ENCODE measurements at regions not wholly inside any gene's neighbourhood (a gene's known extent, or its start where the extent isn't known, plus 50 kb on each side); places are given as distances from the start of the nearest gene placed in this dataset.
"Not testable (repeated sequence)": the region's sequence is repeated elsewhere in the genome, so short reads cannot be mapped to it uniquely, and the experiment has no call there.

DNA sequence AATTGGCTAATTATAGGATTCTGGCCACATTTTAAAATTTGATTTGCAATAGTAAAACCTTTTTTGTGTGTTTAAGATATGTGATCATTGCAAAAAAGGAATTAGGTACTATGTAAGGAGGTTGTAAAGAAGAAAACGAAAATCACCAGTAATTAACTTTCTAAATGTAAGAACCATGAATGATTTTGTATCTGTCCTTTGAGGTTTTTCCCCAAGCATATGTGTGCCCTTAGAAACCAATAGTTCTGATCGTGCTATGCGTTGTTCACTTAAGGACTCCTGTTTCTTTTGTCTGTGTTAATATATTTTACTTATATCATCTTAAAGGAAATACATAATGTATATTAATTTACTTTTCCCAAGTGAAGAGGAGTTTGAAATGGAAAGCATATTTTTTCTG, 410.2 kb downstream of the PSAT1 start:
- ATAC-seq (no peak), DNase-seq (ENCODE audit: low spot score) (no peak)

DNA sequence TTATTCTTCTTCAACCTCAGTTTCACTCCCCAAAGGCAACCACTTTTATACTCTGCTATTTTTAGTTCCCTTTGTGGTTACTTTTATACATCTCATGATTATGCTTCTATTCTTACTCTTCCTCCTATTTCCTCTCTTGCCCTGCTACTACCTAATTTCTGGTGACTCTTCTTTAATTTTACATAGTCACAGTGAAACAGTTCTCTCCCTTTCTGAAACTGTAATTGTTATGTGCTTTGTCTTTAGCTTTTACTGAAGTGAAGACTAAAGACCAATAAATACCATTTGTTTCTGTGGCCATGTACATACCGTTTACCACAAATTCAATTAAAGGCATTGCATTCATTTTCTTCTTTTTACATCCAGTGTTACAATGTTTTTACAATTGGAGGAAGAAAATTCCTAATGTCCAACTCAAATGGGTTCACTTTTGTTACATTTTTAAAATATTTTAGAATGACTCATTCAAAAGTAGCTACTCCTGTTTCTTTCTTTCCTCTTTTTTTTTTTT, 410.6 kb downstream of the PSAT1 start:
- no peak for DNase-seq (ENCODE audit: low spot score)
- ATAC-seq: no peak

DNA sequence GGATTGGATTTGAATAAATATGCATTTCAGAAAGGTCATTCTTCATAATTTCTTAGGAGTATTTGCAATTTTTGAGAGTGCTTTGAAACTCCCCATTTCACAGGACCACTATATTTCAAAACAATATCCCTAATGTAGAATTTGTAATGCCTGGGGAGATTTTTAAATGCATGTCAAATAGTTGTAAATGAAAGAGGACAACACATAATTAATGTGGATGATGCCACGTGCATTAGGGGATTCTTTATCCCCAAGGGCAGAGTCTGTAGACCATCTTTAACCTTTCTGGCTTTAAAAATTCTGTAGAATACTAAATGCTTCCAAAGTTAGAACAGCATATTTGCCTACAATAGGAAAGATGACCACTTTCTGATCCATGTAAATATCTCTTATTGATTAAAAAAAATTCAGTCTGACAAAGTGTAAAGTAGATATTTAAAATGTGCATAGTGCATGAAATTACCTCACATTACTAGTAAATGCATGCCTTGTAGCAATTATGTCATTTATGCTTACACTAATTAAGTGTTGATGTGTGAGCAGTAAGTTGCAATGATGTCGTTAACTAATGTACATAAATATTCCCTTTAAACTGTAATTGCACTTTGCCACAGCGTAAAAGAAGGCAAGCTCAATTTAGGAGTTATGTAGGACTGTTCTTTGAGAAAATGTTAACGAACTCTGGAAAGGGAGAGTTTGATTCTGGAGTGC, 416.1 kb downstream of the PSAT1 start:
- no peak for DNase-seq (ENCODE audit: low spot score)
- ATAC-seq: no peak

DNA sequence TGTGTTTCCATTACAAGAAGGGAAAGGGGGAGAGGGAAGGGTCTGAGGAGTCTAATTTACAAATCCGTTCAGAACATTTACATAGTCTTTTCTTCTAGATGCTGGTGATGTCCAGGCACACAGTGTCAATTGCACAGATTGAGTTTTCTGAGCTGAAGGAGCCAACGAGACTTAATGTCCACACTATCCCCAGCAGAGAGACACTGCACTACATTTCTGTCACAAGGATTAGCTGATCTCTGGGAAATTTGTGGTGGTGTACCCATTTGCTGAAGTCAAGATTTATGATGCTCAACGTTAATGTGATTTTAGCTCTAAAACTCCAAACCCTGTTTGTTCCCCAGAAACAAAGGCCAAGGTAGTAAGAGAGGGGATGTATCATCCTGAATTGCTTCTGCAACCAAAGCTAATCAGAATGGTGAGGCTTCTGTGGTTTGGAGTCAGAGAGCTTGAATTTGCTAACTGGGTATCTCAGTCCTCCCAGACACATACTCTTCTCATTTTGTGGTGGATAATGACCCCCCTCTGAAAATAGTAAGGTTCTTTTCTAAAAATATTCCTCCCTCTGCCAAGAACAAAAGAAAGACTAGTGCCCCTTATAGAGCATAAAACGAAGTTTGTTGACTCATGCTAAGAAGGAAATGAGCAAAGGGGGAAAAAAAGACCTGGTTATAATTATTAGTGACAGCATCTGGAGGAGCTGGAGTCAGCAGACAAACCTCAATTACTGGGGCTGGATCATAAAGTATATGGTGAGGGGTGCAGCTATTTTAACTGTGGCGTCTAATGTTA, 416.9 kb downstream of the PSAT1 start:
- ATAC-seq: no peak
- no peak for DNase-seq (ENCODE audit: low spot score)

DNA sequence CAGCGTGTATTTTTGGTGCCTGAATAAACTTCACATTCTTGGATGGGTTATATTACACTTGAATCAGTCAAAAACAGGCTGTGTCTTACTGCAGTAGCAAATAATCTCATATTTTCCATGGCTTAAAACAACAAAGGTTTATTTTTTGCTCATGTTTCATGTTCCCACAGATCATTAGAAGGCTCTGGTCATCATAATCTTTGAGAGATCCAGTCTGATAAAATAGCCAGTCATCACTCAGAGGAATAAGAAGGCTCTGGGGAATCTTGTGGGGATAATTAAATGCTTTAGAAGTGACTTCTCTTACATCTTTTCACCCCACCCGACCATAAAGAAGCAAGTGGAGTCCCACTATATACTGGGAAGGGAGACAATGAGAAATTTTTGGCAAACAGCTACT, 417.7 kb downstream of the PSAT1 start:
- ATAC-seq (no peak), DNase-seq (ENCODE audit: low spot score) (no peak)

DNA sequence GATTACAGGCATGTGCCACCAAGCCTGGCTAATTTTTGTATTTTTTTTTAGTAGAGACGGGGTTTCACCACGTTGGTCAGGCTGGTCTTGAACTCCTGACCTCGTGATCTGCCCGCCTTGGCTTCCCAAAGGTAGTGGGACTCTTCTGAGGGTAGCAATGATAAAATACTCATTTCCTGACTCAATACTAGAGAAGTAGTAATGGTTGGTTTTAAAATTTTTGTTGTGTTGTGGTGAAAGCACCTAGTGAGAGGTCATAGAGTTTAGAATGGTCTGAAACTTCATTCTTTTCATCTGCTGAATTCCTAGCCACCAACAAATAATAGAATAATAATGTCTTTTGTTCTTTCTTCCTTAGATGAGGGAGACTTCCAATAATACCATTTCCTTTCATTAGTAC, 422.1 kb downstream of the PSAT1 start:
- not testable (repeated sequence) for ATAC-seq

DNA sequence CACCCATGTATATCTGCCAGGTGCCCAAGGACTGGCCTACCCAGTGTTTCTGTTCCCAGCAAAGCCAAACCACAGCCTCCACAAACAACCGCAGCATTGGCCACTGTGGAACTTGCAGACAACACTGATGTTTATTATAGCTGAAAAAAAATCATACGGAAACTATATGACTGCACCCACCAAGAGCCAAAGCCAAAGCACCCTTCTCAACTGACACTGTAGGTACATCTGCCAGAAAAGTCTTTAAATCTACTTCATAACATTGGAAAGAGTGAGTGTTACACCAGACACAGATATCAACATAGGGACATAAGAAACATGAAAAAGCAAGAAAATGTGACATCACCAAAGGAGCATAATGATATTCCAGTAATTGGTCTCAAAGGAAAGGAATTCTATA, 428.0 kb downstream of the PSAT1 start:
- DNase-seq (ENCODE audit: low spot score): no peak

More for the DNA sequence above, 422.1 kb downstream of the PSAT1 start:
- not testable (repeated sequence) for DNase-seq (ENCODE audit: low spot score)

DNA sequence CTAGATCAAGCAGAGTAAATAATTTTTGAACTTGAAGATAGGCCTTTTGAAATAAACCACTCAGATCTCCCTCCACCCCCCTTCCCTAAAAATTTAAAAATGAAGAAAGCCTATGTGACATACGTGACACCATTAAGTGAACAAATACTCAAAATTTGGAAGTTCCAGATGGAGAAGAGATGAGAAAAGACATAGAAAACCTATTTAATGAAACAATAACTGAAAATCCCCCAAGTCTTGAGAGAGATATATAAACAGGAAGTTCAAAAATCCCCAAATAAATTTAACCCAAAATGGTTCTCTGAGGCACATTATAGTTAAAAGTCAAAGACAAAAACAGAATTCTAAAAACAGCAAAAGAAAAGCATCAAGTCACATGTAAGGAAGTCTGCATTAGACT, 428.6 kb downstream of the PSAT1 start:
- ATAC-seq: no peak

More for the DNA sequence above, 428.0 kb downstream of the PSAT1 start:
- no peak for ATAC-seq

DNA sequence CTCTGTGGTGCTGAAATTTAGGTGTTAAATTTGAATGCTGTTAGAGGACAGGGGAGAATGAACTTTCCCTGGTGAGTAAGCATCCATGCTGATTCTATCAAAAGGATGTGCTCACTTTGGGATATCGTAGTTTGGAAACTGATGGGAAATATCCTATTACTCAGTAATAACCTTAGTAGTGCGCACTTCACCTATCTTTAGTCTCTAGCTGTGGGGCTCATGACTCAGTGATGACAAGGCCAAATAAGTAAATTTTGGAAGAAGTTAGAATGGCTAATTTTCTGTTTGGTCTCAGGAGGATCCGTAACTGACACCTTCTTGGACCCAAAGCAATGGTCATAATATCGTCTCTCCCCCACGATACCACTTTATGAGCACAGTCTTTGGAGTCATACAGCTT, 448.4 kb downstream of the PSAT1 start:
- ATAC-seq (no peak), DNase-seq (ENCODE audit: low spot score) (no peak)

More for the DNA sequence above, 428.6 kb downstream of the PSAT1 start:
- no peak for DNase-seq (ENCODE audit: low spot score)

DNA sequence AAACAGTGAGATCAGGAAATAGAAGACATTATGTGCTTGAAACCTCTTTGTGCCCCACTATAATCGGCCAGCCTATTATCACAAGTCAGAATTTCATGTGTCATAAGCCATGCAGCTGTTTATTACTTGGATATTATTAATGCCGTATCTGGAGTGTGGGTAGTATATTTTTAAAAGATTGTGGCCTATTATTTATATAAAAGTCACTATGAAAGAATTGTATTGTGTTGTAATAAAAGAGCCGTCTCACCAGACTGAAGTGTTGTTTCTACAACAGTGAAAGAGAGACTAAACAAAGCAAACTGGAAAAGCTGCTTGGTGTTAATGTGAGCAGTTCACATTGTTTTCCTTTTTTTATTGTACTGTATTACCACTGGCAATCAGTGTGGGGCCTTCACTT, 449.1 kb downstream of the PSAT1 start:
- no peak for ATAC-seq

DNA sequence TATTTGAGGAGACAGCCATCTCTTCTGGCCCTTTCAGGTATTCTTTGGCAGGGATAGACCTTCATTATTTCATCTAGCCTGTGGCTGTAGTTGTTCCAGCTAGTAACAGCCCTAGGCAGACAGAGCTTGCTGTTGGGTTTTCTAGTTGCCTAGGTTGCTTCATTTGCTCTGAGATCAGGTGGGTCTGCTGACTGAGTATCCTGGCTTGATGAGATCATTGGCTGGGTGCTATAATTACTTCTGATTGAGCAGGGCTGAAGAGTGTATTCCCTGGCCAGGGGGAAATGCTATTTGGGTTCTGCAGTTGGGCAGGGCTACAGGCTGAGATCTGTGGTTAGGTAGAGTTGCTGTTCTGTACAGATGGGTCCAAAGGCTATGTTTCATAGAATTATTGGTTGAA, 456.1 kb downstream of the PSAT1 start:
- ATAC-seq: no peak
- DNase-seq (ENCODE audit: low spot score): no peak

More for the DNA sequence above, 449.1 kb downstream of the PSAT1 start:
- DNase-seq (ENCODE audit: low spot score): no peak

DNA sequence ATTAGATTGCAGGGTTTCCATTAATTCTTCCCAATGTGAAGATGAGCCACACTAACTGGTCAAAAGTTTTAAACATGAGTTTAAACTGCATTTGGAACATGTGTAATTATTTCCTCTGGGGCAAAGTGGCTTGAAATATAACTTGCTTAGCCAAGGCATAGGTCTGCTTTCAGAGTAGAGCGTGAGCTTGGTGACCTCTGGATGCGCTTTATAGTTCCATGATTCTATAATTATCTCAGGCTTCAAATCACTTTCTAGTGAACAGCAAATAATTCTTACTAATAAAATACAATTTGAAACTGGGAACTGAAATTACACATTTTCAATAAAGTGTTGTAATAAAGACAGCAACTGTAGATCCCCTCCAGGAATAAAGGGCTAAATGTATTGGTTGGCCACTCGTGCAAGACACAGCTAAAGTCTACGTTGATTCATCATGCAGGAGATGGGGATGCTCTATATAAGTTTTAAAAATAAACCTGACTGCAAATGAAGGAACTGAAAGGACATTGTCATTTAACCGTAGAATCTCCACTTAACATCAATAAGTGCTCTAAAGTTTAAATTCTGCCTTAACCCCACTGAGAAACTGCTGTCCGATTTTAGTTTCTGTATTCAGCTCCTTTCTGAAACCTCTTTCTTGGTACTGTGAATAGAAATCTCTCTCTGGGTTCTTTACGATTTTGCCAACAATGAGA, 460.0 kb downstream of the PSAT1 start:
- no peak for ATAC-seq
- DNase-seq (ENCODE audit: low spot score): no peak

DNA sequence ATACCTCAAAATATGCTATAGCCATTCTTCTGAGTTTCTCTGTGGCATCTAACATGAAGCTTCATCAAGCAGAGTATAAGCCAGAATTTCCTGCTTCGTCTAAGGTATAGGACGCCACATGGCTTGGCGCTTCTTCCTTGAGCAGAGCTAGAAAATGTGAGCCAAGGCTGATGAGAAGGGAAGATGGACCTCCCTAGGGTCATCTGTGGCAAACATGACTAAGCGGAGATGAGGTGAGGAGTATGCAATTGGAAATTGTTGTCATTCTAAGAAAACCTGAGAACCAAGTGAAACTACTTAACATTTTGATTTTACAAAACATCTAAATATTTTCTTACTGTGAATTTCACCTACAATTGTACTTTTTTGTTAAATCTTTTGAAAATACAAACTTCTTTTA, 466.5 kb downstream of the PSAT1 start:
- ATAC-seq: no peak
- DNase-seq (ENCODE audit: low spot score): no peak

DNA sequence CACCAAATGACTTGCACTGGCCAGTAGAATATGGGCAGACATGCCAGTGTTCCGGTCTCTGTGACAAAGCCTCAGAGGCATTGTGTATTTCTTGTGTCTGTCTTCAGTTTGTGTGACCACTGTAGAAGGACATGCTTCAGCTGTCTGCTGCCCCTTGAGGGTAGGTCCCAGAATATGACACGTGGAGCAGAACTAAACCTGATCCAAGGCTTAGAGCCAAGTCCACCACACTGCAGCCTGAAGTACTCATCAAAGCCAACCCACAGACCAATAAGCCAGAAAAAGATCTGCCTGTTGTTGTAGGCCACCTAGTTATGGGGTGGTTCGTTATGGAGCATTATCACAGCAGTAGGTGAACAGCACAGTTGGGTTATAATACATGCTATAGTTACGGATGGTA, 468.9 kb downstream of the PSAT1 start:
- no peak for ATAC-seq
- DNase-seq (ENCODE audit: low spot score): no peak

DNA sequence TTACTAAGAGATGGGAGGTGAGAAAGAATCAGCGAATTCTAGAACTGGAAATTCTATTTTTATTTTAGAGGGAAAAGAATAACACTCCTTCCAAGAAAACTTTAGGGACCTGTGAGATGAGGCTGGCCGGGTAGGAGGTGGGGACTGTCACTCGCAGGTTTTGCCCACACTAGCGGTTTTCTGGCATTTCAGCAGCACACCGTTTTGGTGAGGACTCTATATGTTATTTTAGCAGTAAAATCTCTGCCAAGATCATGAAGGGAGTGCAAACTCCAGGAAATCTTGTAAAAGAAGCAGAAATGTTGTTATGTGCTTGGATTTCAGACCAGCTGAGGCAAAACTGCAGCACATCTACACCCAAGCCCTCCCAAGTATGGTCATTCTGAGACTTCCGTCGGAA, 470.6 kb downstream of the PSAT1 start:
- ATAC-seq: no peak
- DNase-seq (ENCODE audit: low spot score): no peak

DNA sequence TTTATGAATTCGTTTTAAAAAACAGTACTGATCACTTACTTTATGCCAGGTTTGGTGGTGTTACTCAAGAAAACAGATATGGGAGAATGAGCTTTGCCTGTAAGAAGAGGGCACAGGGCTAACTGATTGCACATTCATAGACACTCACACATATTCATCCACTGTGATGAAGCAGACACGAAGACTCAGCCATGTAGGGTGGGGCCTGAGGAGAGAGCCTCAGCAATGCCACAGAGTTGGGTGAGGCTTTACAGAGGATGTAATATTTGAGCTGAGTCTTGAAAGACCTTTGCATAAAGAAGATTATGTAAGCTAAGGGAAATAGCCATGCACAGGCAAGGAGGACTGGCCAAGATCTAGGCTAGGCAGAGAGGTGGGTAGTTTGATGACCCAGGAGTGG, 472.8 kb downstream of the PSAT1 start:
- no peak for DNase-seq (ENCODE audit: low spot score)
- ATAC-seq: no peak

DNA sequence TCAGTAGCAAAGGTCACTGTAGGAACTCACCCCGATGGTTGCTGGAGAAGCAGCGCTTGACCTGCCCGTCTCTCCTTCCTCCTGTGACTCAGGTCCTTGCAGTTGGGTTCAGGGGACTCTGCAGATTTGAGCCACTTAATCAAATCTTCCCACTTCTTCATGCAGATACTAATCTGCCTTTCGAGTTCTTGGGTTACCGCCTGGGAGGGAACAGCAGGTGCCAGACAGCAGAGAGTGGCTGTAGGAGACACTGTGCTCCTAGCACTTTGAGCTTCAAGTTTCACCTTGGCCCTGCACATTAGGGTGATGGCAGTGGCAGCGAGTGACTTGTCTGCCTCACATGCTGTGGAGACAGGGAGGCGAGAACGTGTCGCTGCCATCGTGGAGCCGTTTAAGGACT, 478.3 kb downstream of the PSAT1 start:
- ATAC-seq: no peak
- DNase-seq (ENCODE audit: low spot score): no peak

DNA sequence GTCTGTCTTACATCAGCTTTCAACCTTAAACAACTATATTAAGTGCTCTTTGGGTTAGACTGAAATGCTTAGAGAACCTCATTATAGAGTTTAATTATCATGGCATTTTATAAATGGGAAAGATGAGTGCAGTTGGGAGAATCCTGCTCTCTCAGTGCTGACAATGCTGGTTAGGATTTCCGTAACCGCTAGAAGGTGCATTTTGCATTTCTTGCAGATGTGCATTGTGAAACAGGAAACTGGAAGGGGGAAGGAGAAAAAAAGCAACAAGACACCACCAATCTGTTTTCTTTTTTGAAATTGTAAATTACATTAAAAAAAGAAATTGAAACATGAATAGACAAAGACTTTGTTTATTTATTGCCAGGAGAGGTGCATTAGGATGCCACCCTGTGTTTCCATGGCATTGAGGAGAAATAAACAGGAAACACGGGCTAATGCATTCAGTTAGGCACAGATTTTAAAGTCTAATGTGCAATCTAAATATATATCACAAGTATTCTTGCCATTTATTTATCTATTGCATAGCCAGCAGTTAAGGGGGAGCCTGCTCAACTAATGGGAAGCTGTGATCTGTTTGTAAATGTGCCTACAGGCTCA, 478.9 kb downstream of the PSAT1 start:
- no peak for ATAC-seq

DNA sequence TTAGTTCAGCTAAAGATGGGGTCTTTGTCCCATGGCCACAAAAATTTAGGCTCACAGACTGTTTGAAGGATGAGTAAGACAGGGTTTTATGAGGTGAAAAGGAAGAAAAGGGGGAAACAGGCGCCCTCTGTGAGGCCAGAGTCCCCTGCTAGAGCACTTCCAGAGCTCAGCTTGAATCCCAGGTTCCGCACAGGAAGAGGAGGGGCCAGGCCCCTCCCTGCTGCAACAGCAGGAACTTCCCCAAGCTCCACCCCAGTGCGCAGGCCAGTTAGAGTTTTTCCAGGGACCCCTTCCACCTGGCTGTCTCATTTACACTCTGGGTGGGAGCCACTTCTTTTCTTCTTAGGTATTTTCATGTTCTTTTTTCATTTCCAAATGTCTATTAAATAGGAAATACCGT, 480.8 kb downstream of the PSAT1 start:
- no peak for ATAC-seq
- DNase-seq (ENCODE audit: low spot score): no peak

More for the DNA sequence above, 478.9 kb downstream of the PSAT1 start:
- no peak for DNase-seq (ENCODE audit: low spot score)

DNA sequence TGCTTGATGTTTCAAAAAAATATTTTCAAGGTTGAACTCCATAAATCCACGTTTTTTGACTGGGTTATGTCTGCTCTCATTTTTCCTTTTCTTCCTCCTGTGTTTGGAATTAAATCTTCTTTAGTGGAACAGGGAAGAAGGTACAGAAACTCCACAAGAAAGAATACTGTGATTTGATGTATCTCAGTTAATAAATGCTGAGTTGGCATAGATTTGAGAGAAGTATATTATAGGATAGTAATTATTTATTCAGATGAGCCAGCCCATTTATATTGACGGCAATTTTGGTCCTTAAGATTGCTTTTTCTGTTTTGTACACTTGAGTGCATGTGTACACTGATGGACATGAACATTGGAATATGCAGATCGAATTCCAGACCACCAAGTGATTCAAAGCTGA, 481.4 kb downstream of the PSAT1 start:
- DNase-seq (ENCODE audit: low spot score) (no peak), ATAC-seq (no peak)

DNA sequence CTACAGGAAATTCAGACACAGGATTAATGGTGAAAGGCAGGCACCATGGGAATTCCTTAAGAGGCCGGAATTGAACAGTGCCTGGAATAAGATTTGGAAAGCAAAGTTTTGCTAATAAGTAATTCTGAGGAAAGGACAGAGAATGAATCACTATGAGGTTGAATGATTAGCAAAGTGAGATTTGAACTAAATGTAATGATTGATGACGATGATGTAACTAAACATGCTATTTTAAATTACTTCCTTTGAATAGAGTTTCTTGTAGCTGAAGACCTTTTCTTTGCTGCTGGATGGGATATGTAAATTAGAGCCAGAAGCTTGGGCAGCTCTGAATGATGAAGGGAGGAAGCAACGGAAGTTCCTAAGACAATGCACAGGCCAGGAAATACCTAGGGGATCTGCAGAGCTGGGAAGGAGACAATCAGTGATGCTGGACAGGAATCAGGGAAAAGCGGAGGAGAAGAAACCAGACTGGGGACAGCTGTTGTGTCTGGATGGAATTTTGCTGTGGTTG, 482.0 kb downstream of the PSAT1 start:
- ATAC-seq (no peak), DNase-seq (ENCODE audit: low spot score) (no peak)
